ENCODE measurements at regions not wholly inside any gene's neighbourhood (a gene's known extent, or its start where the extent isn't known, plus 50 kb on each side); places are given as distances from the start of the nearest gene placed in this dataset.

DNA sequence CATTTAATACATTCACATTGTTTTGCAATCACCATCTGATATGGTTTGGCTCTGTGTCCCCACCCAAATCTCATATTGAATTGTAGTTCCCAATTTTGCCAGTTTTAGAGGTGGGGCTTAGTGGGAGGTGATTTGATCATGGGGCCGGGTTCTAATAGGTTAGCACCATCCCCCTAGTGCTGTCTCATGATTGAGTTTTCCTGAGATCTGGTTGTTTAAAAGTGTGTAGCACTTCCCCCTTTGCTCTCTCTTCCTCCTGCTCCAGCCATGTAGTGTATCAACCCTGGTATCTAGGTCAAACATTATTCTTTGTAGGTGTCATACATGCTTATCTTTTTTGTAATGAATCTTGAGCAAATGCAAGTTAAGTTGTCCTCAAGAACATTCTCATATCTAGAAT is 83.3 kb upstream of the KIT start:
- TF ChIP-seq, protein P1, sequence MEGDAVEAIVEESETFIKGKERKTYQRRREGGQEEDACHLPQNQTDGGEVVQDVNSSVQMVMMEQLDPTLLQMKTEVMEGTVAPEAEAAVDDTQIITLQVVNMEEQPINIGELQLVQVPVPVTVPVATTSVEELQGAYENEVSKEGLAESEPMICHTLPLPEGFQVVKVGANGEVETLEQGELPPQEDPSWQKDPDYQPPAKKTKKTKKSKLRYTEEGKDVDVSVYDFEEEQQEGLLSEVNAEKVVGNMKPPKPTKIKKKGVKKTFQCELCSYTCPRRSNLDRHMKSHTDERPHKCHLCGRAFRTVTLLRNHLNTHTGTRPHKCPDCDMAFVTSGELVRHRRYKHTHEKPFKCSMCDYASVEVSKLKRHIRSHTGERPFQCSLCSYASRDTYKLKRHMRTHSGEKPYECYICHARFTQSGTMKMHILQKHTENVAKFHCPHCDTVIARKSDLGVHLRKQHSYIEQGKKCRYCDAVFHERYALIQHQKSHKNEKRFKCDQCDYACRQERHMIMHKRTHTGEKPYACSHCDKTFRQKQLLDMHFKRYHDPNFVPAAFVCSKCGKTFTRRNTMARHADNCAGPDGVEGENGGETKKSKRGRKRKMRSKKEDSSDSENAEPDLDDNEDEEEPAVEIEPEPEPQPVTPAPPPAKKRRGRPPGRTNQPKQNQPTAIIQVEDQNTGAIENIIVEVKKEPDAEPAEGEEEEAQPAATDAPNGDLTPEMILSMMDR (IDR thresholded peaks at IDR 0.05), result no peak
- TF ChIP-seq EZH2phosphoT487 (IDR thresholded peaks at IDR 0.05), result no peak
- TF ChIP-seq EZH2 (IDR thresholded peaks at IDR 0.05), result no peak

Data from neural progenitor cell (in vitro differentiated cells).